ENCODE measurements at regions not wholly inside any gene's neighbourhood (a gene's known extent, or its start where the extent isn't known, plus 50 kb on each side); places are given as distances from the start of the nearest gene placed in this dataset.

DNA sequence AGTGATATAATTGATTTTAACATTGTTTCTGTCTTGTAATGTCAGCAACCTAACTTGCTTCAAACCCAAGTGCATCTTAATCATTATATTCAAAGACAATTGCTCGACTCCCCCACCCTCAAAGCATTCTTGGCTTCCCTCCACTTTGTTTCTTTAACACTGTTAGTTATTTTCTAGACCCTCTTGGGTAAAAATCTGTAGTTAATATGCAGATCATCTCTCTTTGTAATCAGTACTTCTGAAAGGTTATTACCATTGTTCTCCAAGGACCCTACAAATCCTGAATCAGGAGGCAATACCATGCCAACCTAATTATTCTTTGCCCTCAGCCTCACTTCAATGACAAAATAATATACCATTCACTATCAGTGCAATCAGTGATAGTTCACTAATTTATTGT, 1075.7 kb downstream of the AMY1C start:
- no peak for DNase-seq (ENCODE audit: low read depth)
- no peaks in the 10 kb centered on the region for H3K36me3 ChIP-seq (ENCODE audit: control insufficient read depth, insufficient read depth, low read length)
- H3K27me3 ChIP-seq (ENCODE audit: control insufficient read depth, insufficient read depth, low read length) = no peaks in the 10 kb centered on the region
- no peak for TF ChIP-seq CTCF (IDR thresholded peaks at IDR 0.05; ENCODE audit: insufficient read depth, low read length, poor library complexity, severe bottlenecking)
- no peak overlapping the region for H3K4me3 ChIP-seq (ENCODE audit: low read depth, low read length)

DNA sequence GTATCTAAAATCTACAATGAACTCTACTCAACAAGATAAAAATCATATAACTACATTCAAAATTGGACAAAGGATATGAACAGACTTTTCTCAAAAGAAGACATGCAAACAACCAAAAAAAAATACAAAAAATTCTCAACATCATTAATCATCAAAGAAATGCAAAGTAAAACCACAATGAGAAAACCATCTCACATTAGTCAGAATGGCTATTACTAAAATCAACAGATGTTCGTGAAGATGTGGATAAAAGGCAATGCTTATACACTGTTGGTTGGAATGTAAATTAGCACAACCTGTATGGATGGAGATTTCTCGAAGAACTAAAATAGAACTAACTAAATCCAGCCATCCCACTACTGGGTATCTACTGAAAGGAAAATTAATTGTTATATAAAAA, 1080.8 kb downstream of the AMY1C start:
- DNase-seq (ENCODE audit: low read depth) = no peak
- TF ChIP-seq CTCF (IDR thresholded peaks at IDR 0.05; ENCODE audit: insufficient read depth, low read length, poor library complexity, severe bottlenecking) = no peak
- H3K27me3 ChIP-seq (ENCODE audit: control insufficient read depth, insufficient read depth, low read length) = no peaks in the 10 kb centered on the region
- H3K4me3 ChIP-seq (ENCODE audit: low read depth, low read length) = no peak overlapping the region
- H3K36me3 ChIP-seq (ENCODE audit: control insufficient read depth, insufficient read depth, low read length) = no peaks in the 10 kb centered on the region

DNA sequence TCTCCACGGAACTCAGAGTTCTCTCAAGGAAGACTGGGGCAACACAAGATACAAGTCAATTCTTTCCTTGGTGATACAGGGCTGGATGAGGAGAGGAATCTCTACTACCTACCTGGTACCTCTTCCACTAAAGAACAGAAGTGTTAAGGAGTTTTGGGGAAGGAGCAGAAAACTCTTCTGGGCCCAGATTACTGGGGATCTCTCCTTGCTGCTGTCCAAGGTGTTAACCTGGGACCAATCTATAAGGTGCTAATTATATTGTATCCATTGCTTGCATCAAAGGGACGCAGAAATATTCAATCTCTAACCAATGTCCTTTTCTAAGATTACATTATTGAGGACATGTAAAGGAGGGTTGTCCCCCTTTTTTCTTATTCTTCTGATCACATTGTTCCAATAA, 1102.5 kb downstream of the AMY1C start:
- H3K4me3 ChIP-seq (ENCODE audit: low read depth, low read length) = no peak overlapping the region
- no peak for DNase-seq (ENCODE audit: low read depth)
- no peak for TF ChIP-seq CTCF (IDR thresholded peaks at IDR 0.05; ENCODE audit: insufficient read depth, low read length, poor library complexity, severe bottlenecking)
- no peaks in the 10 kb centered on the region for H3K36me3 ChIP-seq (ENCODE audit: control insufficient read depth, insufficient read depth, low read length)
- H3K27me3 ChIP-seq (ENCODE audit: control insufficient read depth, insufficient read depth, low read length) = no peaks in the 10 kb centered on the region

DNA sequence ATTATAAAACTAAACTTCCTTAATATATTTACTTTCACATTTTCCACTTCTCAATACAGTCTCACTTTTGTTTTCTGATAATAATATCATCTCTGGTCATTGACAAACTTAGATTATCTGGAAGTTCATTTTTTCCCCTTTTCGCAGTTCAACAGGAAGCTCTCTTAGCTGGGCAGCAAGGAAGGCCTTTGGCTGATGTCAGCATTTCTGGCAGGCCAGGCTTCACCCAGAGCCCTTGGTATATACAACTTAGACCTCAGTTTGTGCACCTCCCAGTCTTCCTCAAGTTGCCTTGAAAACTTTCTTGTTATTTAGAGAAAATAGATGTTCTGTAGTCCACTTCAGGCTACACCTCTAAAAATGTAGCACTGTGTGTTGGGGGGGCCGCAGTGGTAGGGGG, 1103.6 kb downstream of the AMY1C start:
- no peak for TF ChIP-seq CTCF (IDR thresholded peaks at IDR 0.05; ENCODE audit: insufficient read depth, low read length, poor library complexity, severe bottlenecking)
- no peaks in the 10 kb centered on the region for H3K36me3 ChIP-seq (ENCODE audit: control insufficient read depth, insufficient read depth, low read length)
- no peak for DNase-seq (ENCODE audit: low read depth)
- no peak overlapping the region for H3K4me3 ChIP-seq (ENCODE audit: low read depth, low read length)
- no peaks in the 10 kb centered on the region for H3K27me3 ChIP-seq (ENCODE audit: control insufficient read depth, insufficient read depth, low read length)

DNA sequence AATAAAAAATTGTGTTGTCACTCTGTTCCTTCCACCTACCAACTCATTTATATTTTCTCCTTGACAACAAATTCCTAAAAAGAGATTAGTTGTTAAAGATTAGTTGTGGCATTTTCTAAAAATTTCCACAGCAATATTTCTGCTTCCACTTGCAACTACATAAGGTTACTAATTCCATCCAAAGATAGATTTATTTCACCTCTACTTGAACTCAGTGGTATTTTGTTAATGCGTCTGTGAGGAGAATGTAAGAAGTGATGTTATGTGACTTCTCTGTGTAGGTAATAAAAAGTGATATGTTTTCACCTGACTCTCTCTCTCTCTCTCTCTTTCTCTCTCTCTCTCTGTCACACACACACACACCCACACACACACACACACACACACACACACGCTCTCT, 1104.8 kb downstream of the AMY1C start:
- Histone ChIP-seq H3K4me3 (ENCODE audit: low read depth, low read length) (no peak overlapping the region), H3K36me3 (ENCODE audit: control insufficient read depth, insufficient read depth, low read length) (no peaks in the 10 kb centered on the region), H3K27me3 (ENCODE audit: control insufficient read depth, insufficient read depth, low read length) (no peaks in the 10 kb centered on the region)
- TF ChIP-seq CTCF (IDR thresholded peaks at IDR 0.05; ENCODE audit: insufficient read depth, low read length, poor library complexity, severe bottlenecking) = no peak
- no peak for DNase-seq (ENCODE audit: low read depth)

- no peak for TF ChIP-seq CTCF (IDR thresholded peaks at IDR 0.05; ENCODE audit: insufficient read depth, low read length, poor library complexity, severe bottlenecking)
- Histone ChIP-seq H3K4me3 (ENCODE audit: low read depth, low read length) (no peak overlapping the region), H3K36me3 (ENCODE audit: control insufficient read depth, insufficient read depth, low read length) (no peaks in the 10 kb centered on the region), H3K27me3 (ENCODE audit: control insufficient read depth, insufficient read depth, low read length) (no peaks in the 10 kb centered on the region)
- DNase-seq (ENCODE audit: low read depth) = no peak
These were observed 1105.9 kb downstream of the AMY1C start for GRCh38 chr1:104855550-104855949.
